ENCODE measurements at regions not wholly inside any gene's neighbourhood (a gene's known extent, or its start where the extent isn't known, plus 50 kb on each side); places are given as distances from the start of the nearest gene placed in this dataset.

- TF ChIP-seq REST (IDR thresholded peaks at IDR 0.05; ENCODE audit: low read depth), result no peak
- TF ChIP-seq FOXM1 (IDR thresholded peaks at IDR 0.05; ENCODE audit: borderline replicate concordance, low read depth), result no peak
- no peak for TF ChIP-seq CREB1 (IDR thresholded peaks at IDR 0.05; ENCODE audit: low read depth)
- TF ChIP-seq TAF1 (IDR thresholded peaks at IDR 0.05; ENCODE audit: low read depth), result no peak
- no peak for TF ChIP-seq EP300 (IDR thresholded peaks at IDR 0.05; ENCODE audit: borderline replicate concordance)
- no peak for TF ChIP-seq RAD21 (IDR thresholded peaks at IDR 0.05; ENCODE audit: low read depth)
- no peak for TF ChIP-seq NFIC (IDR thresholded peaks at IDR 0.05)
- TF ChIP-seq ZBTB7A (IDR thresholded peaks at IDR 0.05; ENCODE audit: low read depth), result no peak
- TF ChIP-seq USF1 (IDR thresholded peaks at IDR 0.05), result no peak
- TF ChIP-seq MAX (IDR thresholded peaks at IDR 0.05), result no peak
- TF ChIP-seq YY1 (IDR thresholded peaks at IDR 0.05; ENCODE audit: low read depth), result no peak
- no peak for TF ChIP-seq EGR1 (IDR thresholded peaks at IDR 0.05)
- no peak for TF ChIP-seq CEBPB (IDR thresholded peaks at IDR 0.05)
- TF ChIP-seq TEAD4 (IDR thresholded peaks at IDR 0.05), result no peak
- no peak for TF ChIP-seq TCF12 (IDR thresholded peaks at IDR 0.05; ENCODE audit: low read depth)
Observed at GRCh38 chr4:184528713-184529112, 54.4 kb upstream of the IRF2 start.

- TF ChIP-seq EP300 (IDR thresholded peaks at IDR 0.05; ENCODE audit: borderline replicate concordance) (no peak), REST (IDR thresholded peaks at IDR 0.05; ENCODE audit: low read depth) (no peak), TEAD4 (IDR thresholded peaks at IDR 0.05) (no peak), USF1 (IDR thresholded peaks at IDR 0.05) (no peak), TCF12 (IDR thresholded peaks at IDR 0.05; ENCODE audit: low read depth) (no peak)
Observed at GRCh38 chr4:184528051-184528450, 53.7 kb upstream of the IRF2 start.

- TF ChIP-seq REST (IDR thresholded peaks at IDR 0.05; ENCODE audit: low read depth), result no peak
Observed at GRCh38 chr4:184526228-184526627, 51.9 kb upstream of the IRF2 start.
